Erythroblast (primary cell): ENCODE measurements at regions not wholly inside any gene's neighbourhood (a gene's known extent, or its start where the extent isn't known, plus 50 kb on each side); places are given as distances from the start of the nearest gene placed in this dataset.

Experiments used
- GATA1 ChIP-seq: IDR thresholded peaks from 2 replicates; pipeline ENCODE4 v1.6.1; 2011; ENCODE audit warnings: low read depth, mild to moderate bottlenecking, control low read depth, low read length, moderate library complexity
- POLR2A ChIP-seq: IDR thresholded peaks from 2 replicates; pipeline ENCODE4 v1.6.1; 2011; ENCODE audit warnings: mild to moderate bottlenecking, low read length

- no peak for TF ChIP-seq POLR2A
- TF ChIP-seq GATA1 = no peak
These were observed 716.5 kb upstream of the LRATD1 start for GRCh38 chr2:13916066-13916465.
